ENCODE measurements at regions not wholly inside any gene's neighbourhood (a gene's known extent, or its start where the extent isn't known, plus 50 kb on each side); places are given as distances from the start of the nearest gene placed in this dataset.

GRCh38 chr16:79509211-79509631 is 91.3 kb downstream of the MAF start:
- Histone ChIP-seq H3K4ac (ENCODE audit: low read depth in 1 of 2, low read length in 2 of 2) (no peak overlapping the region), H3K36me3 (ENCODE audit: control insufficient read depth in 1 of 2, insufficient read depth in 2 of 2, low read depth in 1 of 2, low read length in 2 of 2) (no peaks in the 10 kb centered on the region), H3K79me1 (replicated peaks; ENCODE audit: low read length, poor library complexity, severe bottlenecking) (no peaks in the 10 kb centered on the region), H2BK15ac (ENCODE audit: low read depth, poor library complexity, severe bottlenecking) (no peak overlapping the region), H2BK12ac (ENCODE audit: low read length in 2 of 2) (no peak overlapping the region), H3K14ac (ENCODE audit: low read length in 2 of 2) (no peak overlapping the region), H3K4me3 (ENCODE audit: insufficient read depth in 1 of 2, low read depth in 1 of 2, low read length in 2 of 2) (no peak overlapping the region), H3K18ac (ENCODE audit: low read depth in 1 of 2, low read length in 2 of 2) (no peak overlapping the region), H3K27ac (ENCODE audit: low read length, poor library complexity, severe bottlenecking) (no peak overlapping the region), H3K23ac (ENCODE audit: low read length in 2 of 2) (no peak overlapping the region), H2BK5ac (ENCODE audit: low read depth, low read length, poor library complexity, severe bottlenecking) (no peak overlapping the region), H3K9me3 (ENCODE audit: control insufficient read depth, low read length) (peaks cover 3% of the 10 kb centered on the region), H4K91ac (ENCODE audit: low read length) (no peak overlapping the region), H2AFZ (ENCODE audit: low read depth, low read length) (no peak overlapping the region), H3K9ac (ENCODE audit: low read length) (no peak overlapping the region), H3K4me1 (ENCODE audit: control insufficient read depth, insufficient read depth, low read depth, low read length) (no peaks in the 10 kb centered on the region), H2AK5ac (ENCODE audit: low read length, severe bottlenecking) (no peak overlapping the region), H4K8ac (ENCODE audit: low read length) (no peak overlapping the region), H2BK120ac (ENCODE audit: low read depth, low read length) (no peak overlapping the region), H3K27me3 (ENCODE audit: control insufficient read depth in 1 of 2, insufficient read depth in 1 of 2, low read length in 2 of 2) (no peaks in the 10 kb centered on the region), H3K4me2 (ENCODE audit: low read length, poor library complexity, severe bottlenecking) (no peak overlapping the region)
- DNase-seq = no peak
- 78% methylated on average over 9 of the region's 9 CpGs for WGBS

GRCh38 chr16:79508294-79508693 is 92.2 kb downstream of the MAF start:
- DNase-seq = no peak
- no peak overlapping the region for H3K18ac ChIP-seq (ENCODE audit: low read depth in 1 of 2, low read length in 2 of 2)
- no peak overlapping the region for H3K27ac ChIP-seq (ENCODE audit: low read length, poor library complexity, severe bottlenecking)
- no peaks in the 10 kb centered on the region for H3K4me1 ChIP-seq (ENCODE audit: control insufficient read depth, insufficient read depth, low read depth, low read length)
- H3K27me3 ChIP-seq (ENCODE audit: control insufficient read depth in 1 of 2, insufficient read depth in 1 of 2, low read length in 2 of 2) = no peaks in the 10 kb centered on the region
- 89% methylated on average over 5 of the region's 5 CpGs for WGBS
- no peaks in the 10 kb centered on the region for H3K79me1 ChIP-seq (replicated peaks; ENCODE audit: low read length, poor library complexity, severe bottlenecking)
- no peak overlapping the region for H2BK120ac ChIP-seq (ENCODE audit: low read depth, low read length)
- no peak overlapping the region for H3K23ac ChIP-seq (ENCODE audit: low read length in 2 of 2)
- no peak overlapping the region for H4K91ac ChIP-seq (ENCODE audit: low read length)
- H3K4me2 ChIP-seq (ENCODE audit: low read length, poor library complexity, severe bottlenecking) = no peak overlapping the region
- no peak overlapping the region for H2BK5ac ChIP-seq (ENCODE audit: low read depth, low read length, poor library complexity, severe bottlenecking)
- H3K9me3 ChIP-seq (ENCODE audit: control insufficient read depth, low read length) = peaks cover 3% of the 10 kb centered on the region
- no peaks in the 10 kb centered on the region for H3K36me3 ChIP-seq (ENCODE audit: control insufficient read depth in 1 of 2, insufficient read depth in 2 of 2, low read depth in 1 of 2, low read length in 2 of 2)
- no peak overlapping the region for H4K8ac ChIP-seq (ENCODE audit: low read length)
- H2BK12ac ChIP-seq (ENCODE audit: low read length in 2 of 2) = no peak overlapping the region
- H3K14ac ChIP-seq (ENCODE audit: low read length in 2 of 2) = no peak overlapping the region
- no peak overlapping the region for H3K4me3 ChIP-seq (ENCODE audit: insufficient read depth in 1 of 2, low read depth in 1 of 2, low read length in 2 of 2)
- H2BK15ac ChIP-seq (ENCODE audit: low read depth, poor library complexity, severe bottlenecking) = no peak overlapping the region
- no peak overlapping the region for H2AK5ac ChIP-seq (ENCODE audit: low read length, severe bottlenecking)
- no peak overlapping the region for H3K9ac ChIP-seq (ENCODE audit: low read length)
- no peak overlapping the region for H3K4ac ChIP-seq (ENCODE audit: low read depth in 1 of 2, low read length in 2 of 2)
- no peak overlapping the region for H2AFZ ChIP-seq (ENCODE audit: low read depth, low read length)

- Histone ChIP-seq H3K4me2 (ENCODE audit: low read length, poor library complexity, severe bottlenecking) (no peak overlapping the region), H3K9ac (ENCODE audit: low read length) (no peak overlapping the region), H3K79me1 (replicated peaks; ENCODE audit: low read length, poor library complexity, severe bottlenecking) (no peaks in the 10 kb centered on the region), H3K23ac (ENCODE audit: low read length in 2 of 2) (no peak overlapping the region), H3K14ac (ENCODE audit: low read length in 2 of 2) (no peak overlapping the region), H4K91ac (ENCODE audit: low read length) (no peak overlapping the region), H4K8ac (ENCODE audit: low read length) (no peak overlapping the region), H2BK15ac (ENCODE audit: low read depth, poor library complexity, severe bottlenecking) (no peak overlapping the region), H3K4me3 (ENCODE audit: insufficient read depth in 1 of 2, low read depth in 1 of 2, low read length in 2 of 2) (no peak overlapping the region), H2BK5ac (ENCODE audit: low read depth, low read length, poor library complexity, severe bottlenecking) (no peak overlapping the region), H3K27me3 (ENCODE audit: control insufficient read depth in 1 of 2, insufficient read depth in 1 of 2, low read length in 2 of 2) (peaks cover 0 to under 1% of the 10 kb centered on the region in 2 experiments), H3K4me1 (ENCODE audit: control insufficient read depth, insufficient read depth, low read depth, low read length) (no peaks in the 10 kb centered on the region), H2AFZ (ENCODE audit: low read depth, low read length) (no peak overlapping the region), H2BK120ac (ENCODE audit: low read depth, low read length) (no peak overlapping the region), H2BK12ac (ENCODE audit: low read length in 2 of 2) (no peak overlapping the region), H3K36me3 (ENCODE audit: control insufficient read depth in 1 of 2, insufficient read depth in 2 of 2, low read depth in 1 of 2, low read length in 2 of 2) (no peaks in the 10 kb centered on the region), H3K4ac (ENCODE audit: low read depth in 1 of 2, low read length in 2 of 2) (no peak overlapping the region), H2AK5ac (ENCODE audit: low read length, severe bottlenecking) (no peak overlapping the region), H3K9me3 (ENCODE audit: control insufficient read depth, low read length) (peaks cover 3% of the 10 kb centered on the region), H3K18ac (ENCODE audit: low read depth in 1 of 2, low read length in 2 of 2) (no peak overlapping the region), H3K27ac (ENCODE audit: low read length, poor library complexity, severe bottlenecking) (no peak overlapping the region)
- DNase-seq = no peak
- 78% methylated on average over 9 of the region's 9 CpGs for WGBS
Observed at GRCh38 chr16:79505344-79505743, 95.2 kb downstream of the MAF start.

- no peak overlapping the region for H3K9ac ChIP-seq (ENCODE audit: low read length)
- H3K14ac ChIP-seq (ENCODE audit: low read length in 2 of 2) = no peak overlapping the region
- H2BK12ac ChIP-seq (ENCODE audit: low read length in 2 of 2) = no peak overlapping the region
- peaks cover 0 to 6% of the 10 kb centered on the region in 2 experiments for H3K27me3 ChIP-seq (ENCODE audit: control insufficient read depth in 1 of 2, insufficient read depth in 1 of 2, low read length in 2 of 2)
- H2BK15ac ChIP-seq (ENCODE audit: low read depth, poor library complexity, severe bottlenecking) = no peak overlapping the region
- H3K18ac ChIP-seq (ENCODE audit: low read depth in 1 of 2, low read length in 2 of 2) = no peak overlapping the region
- H3K4me1 ChIP-seq (ENCODE audit: control insufficient read depth, insufficient read depth, low read depth, low read length) = no peaks in the 10 kb centered on the region
- no peak overlapping the region for H3K27ac ChIP-seq (ENCODE audit: low read length, poor library complexity, severe bottlenecking)
- H3K4me2 ChIP-seq (ENCODE audit: low read length, poor library complexity, severe bottlenecking) = no peak overlapping the region
- no peak overlapping the region for H3K4ac ChIP-seq (ENCODE audit: low read depth in 1 of 2, low read length in 2 of 2)
- H3K23ac ChIP-seq (ENCODE audit: low read length in 2 of 2) = no peak overlapping the region
- no peak overlapping the region for H4K8ac ChIP-seq (ENCODE audit: low read length)
- H3K36me3 ChIP-seq (ENCODE audit: control insufficient read depth in 1 of 2, insufficient read depth in 2 of 2, low read depth in 1 of 2, low read length in 2 of 2) = no peaks in the 10 kb centered on the region
- 100% methylated on average over 2 of the region's 2 CpGs for WGBS
- H3K9me3 ChIP-seq (ENCODE audit: control insufficient read depth, low read length) = peaks cover 6% of the 10 kb centered on the region
- no peak overlapping the region for H3K4me3 ChIP-seq (ENCODE audit: insufficient read depth in 1 of 2, low read depth in 1 of 2, low read length in 2 of 2)
- no peak overlapping the region for H2BK120ac ChIP-seq (ENCODE audit: low read depth, low read length)
- H3K79me1 ChIP-seq (replicated peaks; ENCODE audit: low read length, poor library complexity, severe bottlenecking) = no peaks in the 10 kb centered on the region
- no peak for DNase-seq
- no peak overlapping the region for H2AK5ac ChIP-seq (ENCODE audit: low read length, severe bottlenecking)
- H2BK5ac ChIP-seq (ENCODE audit: low read depth, low read length, poor library complexity, severe bottlenecking) = no peak overlapping the region
- no peak overlapping the region for H2AFZ ChIP-seq (ENCODE audit: low read depth, low read length)
- H4K91ac ChIP-seq (ENCODE audit: low read length) = no peak overlapping the region
Observed at GRCh38 chr16:79503511-79503910, 97.0 kb downstream of the MAF start.
